WTC11 (cell line): ENCODE measurements at regions not wholly inside any gene's neighbourhood (a gene's known extent, or its start where the extent isn't known, plus 50 kb on each side); places are given as distances from the start of the nearest gene placed in this dataset.

Experiments used
- ATAC-seq: fragments of 200-7000 bp; cut with Tn5 transposase; 2 replicates; pipeline ENCODE4 v1.10.0; 2021; ENCODE audit warnings: mild to moderate bottlenecking, moderate library complexity
- CTCF ChIA-PET: fragments of 300-600 bp; sonication (Branson Sonifier 250); formaldehyde crosslinking; loops from one replicate; lab custom pipeline; 2021; ENCODE audit warnings: antibody characterized with exemption; lab: Charles Lee
- POLR2A ChIA-PET: fragments of 350-600 bp; sonication (Branson Sonifier 250); formaldehyde crosslinking; loops from one replicate; lab custom pipeline; 2021; ENCODE audit warnings: antibody characterized with exemption; lab: Charles Lee
- DNase-seq: peaks from one replicate; pipeline ENCODE4 v3.0.0; 2021; ENCODE audit warnings: low spot score
- H3K27ac Mint-ChIP-seq: 2 replicates; pipeline ENCODE4 v1.8.0; 2021; ENCODE audit warnings: mixed read lengths
- H3K27me3 Mint-ChIP-seq: 2 replicates; pipeline ENCODE4 v1.8.0; 2021; ENCODE audit warnings: low read depth, mild to moderate bottlenecking, moderate library complexity, mixed read lengths
- H3K36me3 Mint-ChIP-seq: 2 replicates; pipeline ENCODE4 v1.8.0; 2021; ENCODE audit warnings: mixed read lengths
- H3K4me1 Mint-ChIP-seq: 2 replicates; pipeline ENCODE4 v1.8.0; 2022; ENCODE audit warnings: mixed read lengths
- H3K4me3 Mint-ChIP-seq: 2 replicates; pipeline ENCODE4 v1.8.0; 2021; ENCODE audit warnings: mild to moderate bottlenecking, moderate library complexity, mixed read lengths
- H3K9me3 Mint-ChIP-seq: 2 replicates; pipeline ENCODE4 v1.8.0; 2021; ENCODE audit warnings: mixed read lengths
- EMX1 ChIP-seq: fragments of 250-450 bp; sonication (Bioruptor Pico); IDR thresholded peaks from 2 replicates; pipeline ENCODE4 v1.8.0; 2021; ENCODE audit warnings: mild to moderate bottlenecking
- ESRRA ChIP-seq: sonication (generic); formaldehyde crosslinking; IDR thresholded peaks from 2 replicates; pipeline ENCODE4 v1.8.1; 2022; ENCODE audit warnings: mild to moderate bottlenecking, missing genetic modification reagents, borderline replicate concordance
- ETV6 ChIP-seq: sonication (generic); formaldehyde crosslinking; IDR thresholded peaks from 2 replicates; pipeline ENCODE4 v1.8.1; 2022; ENCODE audit warnings: mild to moderate bottlenecking, missing genetic modification reagents
- FOXK1 ChIP-seq: sonication (generic); formaldehyde crosslinking; IDR thresholded peaks from 2 replicates; pipeline ENCODE4 v1.8.0; 2022; ENCODE audit warnings: mild to moderate bottlenecking, moderate library complexity, missing genetic modification reagents
- GRHL2 ChIP-seq: fragments of 250-450 bp; sonication (Bioruptor Pico); IDR thresholded peaks from 2 replicates; pipeline ENCODE4 v1.8.0; 2022; ENCODE audit warnings: mild to moderate bottlenecking, moderate library complexity; ENCODE audit not compliant: insufficient replicate concordance, severe bottlenecking
- MYBL2 ChIP-seq: sonication (generic); formaldehyde crosslinking; IDR thresholded peaks from 2 replicates; pipeline ENCODE4 v1.8.1; 2023; ENCODE audit warnings: mild to moderate bottlenecking, moderate library complexity, missing genetic modification reagents
- NR1H2 ChIP-seq: sonication (generic); formaldehyde crosslinking; IDR thresholded peaks from 2 replicates; pipeline ENCODE4 v1.9.0; 2021; ENCODE audit warnings: mild to moderate bottlenecking, moderate library complexity, missing genetic modification reagents
- NR2C2 ChIP-seq: sonication (generic); formaldehyde crosslinking; IDR thresholded peaks from 2 replicates; pipeline ENCODE4 v1.8.0; 2022; ENCODE audit warnings: mild to moderate bottlenecking, missing genetic modification reagents
- NR3C1 ChIP-seq: sonication (generic); formaldehyde crosslinking; conservative IDR thresholded peaks from 2 replicates; pipeline ENCODE4 v1.8.1; 2023; ENCODE audit warnings: low read depth, mild to moderate bottlenecking, missing genetic modification reagents
- SOX15 ChIP-seq: fragments of 250-450 bp; sonication (Bioruptor Pico); IDR thresholded peaks from 2 replicates; pipeline ENCODE4 v1.9.0; 2021; ENCODE audit warnings: mild to moderate bottlenecking
- ZNF219 ChIP-seq: sonication (generic); formaldehyde crosslinking; IDR thresholded peaks from 2 replicates; pipeline ENCODE4 v1.8.0; 2023; ENCODE audit warnings: missing genetic modification reagents, mild to moderate bottlenecking, borderline replicate concordance
- ZNF232 ChIP-seq: sonication (generic); formaldehyde crosslinking; IDR thresholded peaks from 2 replicates; pipeline ENCODE4 v1.8.0; 2022; ENCODE audit warnings: mild to moderate bottlenecking, missing genetic modification reagents
- ZSCAN18 ChIP-seq: fragments of 250-450 bp; sonication (Bioruptor Pico); IDR thresholded peaks from 2 replicates; pipeline ENCODE4 v2.1.2; 2022; ENCODE audit warnings: mild to moderate bottlenecking, moderate library complexity
- TF ChIP-seq, protein P1 (sequence below): sonication (generic); formaldehyde crosslinking; conservative IDR thresholded peaks from 2 replicates; pipeline ENCODE4 v1.8.1; 2022; ENCODE audit warnings: mild to moderate bottlenecking, missing genetic modification reagents
- TF ChIP-seq, protein P2 (sequence below): fragments of 250-450 bp; sonication (Bioruptor Pico); IDR thresholded peaks from 2 replicates; pipeline ENCODE4 v1.9.0; 2021; ENCODE audit warnings: mild to moderate bottlenecking, borderline replicate concordance
- TF ChIP-seq, protein P3 (sequence below): sonication (generic); formaldehyde crosslinking; IDR thresholded peaks from 2 replicates; pipeline ENCODE4 v1.8.0; 2022; ENCODE audit warnings: mild to moderate bottlenecking, missing genetic modification reagents
- TF ChIP-seq, protein P4 (sequence below): fragments of 250-450 bp; sonication (Bioruptor Pico); IDR thresholded peaks from 2 replicates; pipeline ENCODE4 v1.9.0; 2021; ENCODE audit warnings: mild to moderate bottlenecking
- TF ChIP-seq, protein P5 (sequence below): sonication (generic); formaldehyde crosslinking; IDR thresholded peaks from 2 replicates; pipeline ENCODE4 v1.8.1; 2023; ENCODE audit warnings: mild to moderate bottlenecking, moderate library complexity, missing genetic modification reagents
- TF ChIP-seq, protein P6 (sequence below): sonication (generic); formaldehyde crosslinking; IDR thresholded peaks from 2 replicates; pipeline ENCODE4 v1.8.1; 2022; ENCODE audit warnings: mild to moderate bottlenecking, moderate library complexity, missing genetic modification reagents

GRCh38 chr6:133187114-133187513 is 54.0 kb upstream of the EYA4 start (continued):
- no peak for TF ChIP-seq ZNF219 (CRISPR knock-in tag)
- TF ChIP-seq ETV6 (CRISPR knock-in tag), result no peak
- TF ChIP-seq ESRRA (CRISPR knock-in tag), result no peak
- TF ChIP-seq, protein P1, sequence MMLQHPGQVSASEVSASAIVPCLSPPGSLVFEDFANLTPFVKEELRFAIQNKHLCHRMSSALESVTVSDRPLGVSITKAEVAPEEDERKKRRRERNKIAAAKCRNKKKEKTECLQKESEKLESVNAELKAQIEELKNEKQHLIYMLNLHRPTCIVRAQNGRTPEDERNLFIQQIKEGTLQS (CRISPR knock-in tag), result no peak
- TF ChIP-seq ZNF232 (CRISPR knock-in tag), result no peak
- TF ChIP-seq, protein P2, sequence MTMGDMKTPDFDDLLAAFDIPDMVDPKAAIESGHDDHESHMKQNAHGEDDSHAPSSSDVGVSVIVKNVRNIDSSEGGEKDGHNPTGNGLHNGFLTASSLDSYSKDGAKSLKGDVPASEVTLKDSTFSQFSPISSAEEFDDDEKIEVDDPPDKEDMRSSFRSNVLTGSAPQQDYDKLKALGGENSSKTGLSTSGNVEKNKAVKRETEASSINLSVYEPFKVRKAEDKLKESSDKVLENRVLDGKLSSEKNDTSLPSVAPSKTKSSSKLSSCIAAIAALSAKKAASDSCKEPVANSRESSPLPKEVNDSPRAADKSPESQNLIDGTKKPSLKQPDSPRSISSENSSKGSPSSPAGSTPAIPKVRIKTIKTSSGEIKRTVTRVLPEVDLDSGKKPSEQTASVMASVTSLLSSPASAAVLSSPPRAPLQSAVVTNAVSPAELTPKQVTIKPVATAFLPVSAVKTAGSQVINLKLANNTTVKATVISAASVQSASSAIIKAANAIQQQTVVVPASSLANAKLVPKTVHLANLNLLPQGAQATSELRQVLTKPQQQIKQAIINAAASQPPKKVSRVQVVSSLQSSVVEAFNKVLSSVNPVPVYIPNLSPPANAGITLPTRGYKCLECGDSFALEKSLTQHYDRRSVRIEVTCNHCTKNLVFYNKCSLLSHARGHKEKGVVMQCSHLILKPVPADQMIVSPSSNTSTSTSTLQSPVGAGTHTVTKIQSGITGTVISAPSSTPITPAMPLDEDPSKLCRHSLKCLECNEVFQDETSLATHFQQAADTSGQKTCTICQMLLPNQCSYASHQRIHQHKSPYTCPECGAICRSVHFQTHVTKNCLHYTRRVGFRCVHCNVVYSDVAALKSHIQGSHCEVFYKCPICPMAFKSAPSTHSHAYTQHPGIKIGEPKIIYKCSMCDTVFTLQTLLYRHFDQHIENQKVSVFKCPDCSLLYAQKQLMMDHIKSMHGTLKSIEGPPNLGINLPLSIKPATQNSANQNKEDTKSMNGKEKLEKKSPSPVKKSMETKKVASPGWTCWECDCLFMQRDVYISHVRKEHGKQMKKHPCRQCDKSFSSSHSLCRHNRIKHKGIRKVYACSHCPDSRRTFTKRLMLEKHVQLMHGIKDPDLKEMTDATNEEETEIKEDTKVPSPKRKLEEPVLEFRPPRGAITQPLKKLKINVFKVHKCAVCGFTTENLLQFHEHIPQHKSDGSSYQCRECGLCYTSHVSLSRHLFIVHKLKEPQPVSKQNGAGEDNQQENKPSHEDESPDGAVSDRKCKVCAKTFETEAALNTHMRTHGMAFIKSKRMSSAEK (CRISPR knock-in tag), result no peak

GRCh38 chr6:133187657-133188453 is 53.3 kb upstream of the EYA4 start:
- DNase-seq (no peak), ATAC-seq (peak; percentile 30; the same call in 1 of the 2 replicates)
- ChIA-PET POLR2A (no interaction called here), CTCF (interaction anchor here (0.6 to 1.1 kb wide), 2 partner anchors 225 to 365 kb away, joined by 3 to 4 read pairs; no protein-coding TSS in a partner anchor)
- H3K4me1 Mint-ChIP-seq, result peaks cover 46% of the 10 kb centered on the region
- H3K4me3 Mint-ChIP-seq, result no peak overlapping the region
- H3K27ac Mint-ChIP-seq, result peak overlapping the region; percentile 4
- H3K36me3 Mint-ChIP-seq, result no peaks in the 10 kb centered on the region
- H3K27me3 Mint-ChIP-seq, result no peaks in the 10 kb centered on the region
- H3K9me3 Mint-ChIP-seq, result no peaks in the 10 kb centered on the region
- no peak for TF ChIP-seq NR3C1
- TF ChIP-seq, protein P1 (CRISPR knock-in tag), result no peak
- no peak for TF ChIP-seq GRHL2 (CRISPR knock-in tag)
- TF ChIP-seq, protein P3, sequence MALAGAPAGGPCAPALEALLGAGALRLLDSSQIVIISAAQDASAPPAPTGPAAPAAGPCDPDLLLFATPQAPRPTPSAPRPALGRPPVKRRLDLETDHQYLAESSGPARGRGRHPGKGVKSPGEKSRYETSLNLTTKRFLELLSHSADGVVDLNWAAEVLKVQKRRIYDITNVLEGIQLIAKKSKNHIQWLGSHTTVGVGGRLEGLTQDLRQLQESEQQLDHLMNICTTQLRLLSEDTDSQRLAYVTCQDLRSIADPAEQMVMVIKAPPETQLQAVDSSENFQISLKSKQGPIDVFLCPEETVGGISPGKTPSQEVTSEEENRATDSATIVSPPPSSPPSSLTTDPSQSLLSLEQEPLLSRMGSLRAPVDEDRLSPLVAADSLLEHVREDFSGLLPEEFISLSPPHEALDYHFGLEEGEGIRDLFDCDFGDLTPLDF (CRISPR knock-in tag), result no peak
- no peak for TF ChIP-seq ZSCAN18 (CRISPR knock-in tag)
- TF ChIP-seq, protein P4, sequence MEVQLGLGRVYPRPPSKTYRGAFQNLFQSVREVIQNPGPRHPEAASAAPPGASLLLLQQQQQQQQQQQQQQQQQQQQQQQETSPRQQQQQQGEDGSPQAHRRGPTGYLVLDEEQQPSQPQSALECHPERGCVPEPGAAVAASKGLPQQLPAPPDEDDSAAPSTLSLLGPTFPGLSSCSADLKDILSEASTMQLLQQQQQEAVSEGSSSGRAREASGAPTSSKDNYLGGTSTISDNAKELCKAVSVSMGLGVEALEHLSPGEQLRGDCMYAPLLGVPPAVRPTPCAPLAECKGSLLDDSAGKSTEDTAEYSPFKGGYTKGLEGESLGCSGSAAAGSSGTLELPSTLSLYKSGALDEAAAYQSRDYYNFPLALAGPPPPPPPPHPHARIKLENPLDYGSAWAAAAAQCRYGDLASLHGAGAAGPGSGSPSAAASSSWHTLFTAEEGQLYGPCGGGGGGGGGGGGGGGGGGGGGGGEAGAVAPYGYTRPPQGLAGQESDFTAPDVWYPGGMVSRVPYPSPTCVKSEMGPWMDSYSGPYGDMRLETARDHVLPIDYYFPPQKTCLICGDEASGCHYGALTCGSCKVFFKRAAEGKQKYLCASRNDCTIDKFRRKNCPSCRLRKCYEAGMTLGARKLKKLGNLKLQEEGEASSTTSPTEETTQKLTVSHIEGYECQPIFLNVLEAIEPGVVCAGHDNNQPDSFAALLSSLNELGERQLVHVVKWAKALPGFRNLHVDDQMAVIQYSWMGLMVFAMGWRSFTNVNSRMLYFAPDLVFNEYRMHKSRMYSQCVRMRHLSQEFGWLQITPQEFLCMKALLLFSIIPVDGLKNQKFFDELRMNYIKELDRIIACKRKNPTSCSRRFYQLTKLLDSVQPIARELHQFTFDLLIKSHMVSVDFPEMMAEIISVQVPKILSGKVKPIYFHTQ, result no peak
- TF ChIP-seq MYBL2 (CRISPR knock-in tag), result no peak
- TF ChIP-seq NR2C2 (CRISPR knock-in tag), result no peak
- no peak for TF ChIP-seq FOXK1 (CRISPR knock-in tag)
- TF ChIP-seq SOX15 (CRISPR knock-in tag), result no peak
- TF ChIP-seq, protein P5, sequence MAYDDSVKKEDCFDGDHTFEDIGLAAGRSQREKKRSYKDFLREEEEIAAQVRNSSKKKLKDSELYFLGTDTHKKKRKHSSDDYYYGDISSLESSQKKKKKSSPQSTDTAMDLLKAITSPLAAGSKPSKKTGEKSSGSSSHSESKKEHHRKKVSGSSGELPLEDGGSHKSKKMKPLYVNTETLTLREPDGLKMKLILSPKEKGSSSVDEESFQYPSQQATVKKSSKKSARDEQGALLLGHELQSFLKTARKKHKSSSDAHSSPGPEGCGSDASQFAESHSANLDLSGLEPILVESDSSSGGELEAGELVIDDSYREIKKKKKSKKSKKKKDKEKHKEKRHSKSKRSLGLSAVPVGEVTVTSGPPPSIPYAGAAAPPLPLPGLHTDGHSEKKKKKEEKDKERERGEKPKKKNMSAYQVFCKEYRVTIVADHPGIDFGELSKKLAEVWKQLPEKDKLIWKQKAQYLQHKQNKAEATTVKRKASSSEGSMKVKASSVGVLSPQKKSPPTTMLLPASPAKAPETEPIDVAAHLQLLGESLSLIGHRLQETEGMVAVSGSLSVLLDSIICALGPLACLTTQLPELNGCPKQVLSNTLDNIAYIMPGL (CRISPR knock-in tag), result no peak
- TF ChIP-seq NR1H2 (CRISPR knock-in tag), result no peak
- TF ChIP-seq, protein P6, sequence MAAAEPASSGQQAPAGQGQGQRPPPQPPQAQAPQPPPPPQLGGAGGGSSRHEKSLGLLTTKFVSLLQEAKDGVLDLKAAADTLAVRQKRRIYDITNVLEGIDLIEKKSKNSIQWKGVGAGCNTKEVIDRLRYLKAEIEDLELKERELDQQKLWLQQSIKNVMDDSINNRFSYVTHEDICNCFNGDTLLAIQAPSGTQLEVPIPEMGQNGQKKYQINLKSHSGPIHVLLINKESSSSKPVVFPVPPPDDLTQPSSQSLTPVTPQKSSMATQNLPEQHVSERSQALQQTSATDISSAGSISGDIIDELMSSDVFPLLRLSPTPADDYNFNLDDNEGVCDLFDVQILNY (CRISPR knock-in tag), result no peak
- no peak for TF ChIP-seq EMX1
